GM20000 (cell line): ENCODE measurements at regions not wholly inside any gene's neighbourhood (a gene's known extent, or its start where the extent isn't known, plus 50 kb on each side); places are given as distances from the start of the nearest gene placed in this dataset.
"Not testable (repeated sequence)": the region's sequence is repeated elsewhere in the genome, so short reads cannot be mapped to it uniquely, and the experiment has no call there.

Source experiments
- DNase-seq: peaks from one replicate; pipeline ENCODE4 v3.0.0; 2012; ENCODE audit warnings: low spot score
- TF ChIP-seq, protein P1 (sequence below): IDR thresholded peaks from 2 replicates; pipeline ENCODE4 v1.5.1; 2012; ENCODE audit warnings: mild to moderate bottlenecking, control low read depth; ENCODE audit errors: extremely low read depth, missing control alignments

DNA sequence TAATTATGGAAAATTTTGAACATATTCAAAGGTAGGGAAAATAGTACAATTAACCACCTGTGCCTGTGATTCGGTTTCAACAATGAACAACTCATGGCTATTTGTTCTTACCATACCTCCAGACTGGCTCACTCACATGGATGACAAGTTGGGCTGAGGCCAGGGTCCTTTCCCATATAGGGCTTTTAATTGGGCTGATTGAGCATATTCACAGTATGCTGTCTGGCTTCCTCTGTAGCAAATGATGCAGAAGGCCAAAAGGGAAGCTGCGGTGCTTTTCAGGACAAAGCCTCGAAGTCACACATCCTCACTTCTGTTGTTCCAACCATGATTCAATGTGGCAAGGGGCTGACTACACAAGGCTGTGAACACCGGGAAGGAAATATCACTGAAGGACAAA is 297.5 kb upstream of the SLC16A7 start:
- DNase-seq = no peak
- TF ChIP-seq, protein P1, sequence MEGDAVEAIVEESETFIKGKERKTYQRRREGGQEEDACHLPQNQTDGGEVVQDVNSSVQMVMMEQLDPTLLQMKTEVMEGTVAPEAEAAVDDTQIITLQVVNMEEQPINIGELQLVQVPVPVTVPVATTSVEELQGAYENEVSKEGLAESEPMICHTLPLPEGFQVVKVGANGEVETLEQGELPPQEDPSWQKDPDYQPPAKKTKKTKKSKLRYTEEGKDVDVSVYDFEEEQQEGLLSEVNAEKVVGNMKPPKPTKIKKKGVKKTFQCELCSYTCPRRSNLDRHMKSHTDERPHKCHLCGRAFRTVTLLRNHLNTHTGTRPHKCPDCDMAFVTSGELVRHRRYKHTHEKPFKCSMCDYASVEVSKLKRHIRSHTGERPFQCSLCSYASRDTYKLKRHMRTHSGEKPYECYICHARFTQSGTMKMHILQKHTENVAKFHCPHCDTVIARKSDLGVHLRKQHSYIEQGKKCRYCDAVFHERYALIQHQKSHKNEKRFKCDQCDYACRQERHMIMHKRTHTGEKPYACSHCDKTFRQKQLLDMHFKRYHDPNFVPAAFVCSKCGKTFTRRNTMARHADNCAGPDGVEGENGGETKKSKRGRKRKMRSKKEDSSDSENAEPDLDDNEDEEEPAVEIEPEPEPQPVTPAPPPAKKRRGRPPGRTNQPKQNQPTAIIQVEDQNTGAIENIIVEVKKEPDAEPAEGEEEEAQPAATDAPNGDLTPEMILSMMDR = no peak

DNA sequence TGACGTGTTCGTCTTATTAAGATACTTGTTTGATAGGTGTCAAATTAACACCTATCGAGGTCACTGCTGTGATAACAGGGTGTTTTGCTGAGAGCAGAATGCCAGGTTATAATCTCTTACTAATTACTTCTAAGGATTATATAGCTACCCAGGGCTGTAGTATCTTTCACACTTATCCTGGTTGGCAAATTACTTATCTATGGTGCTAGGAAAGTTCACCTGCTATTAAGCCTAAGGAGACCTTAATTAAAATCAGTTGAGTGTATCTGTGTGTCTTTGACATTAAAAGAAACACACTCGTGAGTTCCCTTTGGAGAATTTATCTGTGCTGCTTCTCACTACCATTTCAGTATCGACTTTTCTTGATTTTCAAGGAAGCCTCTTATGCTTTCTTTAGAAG is 301.6 kb upstream of the SLC16A7 start:
- DNase-seq = no peak
- TF ChIP-seq, protein P1 = no peak

DNA sequence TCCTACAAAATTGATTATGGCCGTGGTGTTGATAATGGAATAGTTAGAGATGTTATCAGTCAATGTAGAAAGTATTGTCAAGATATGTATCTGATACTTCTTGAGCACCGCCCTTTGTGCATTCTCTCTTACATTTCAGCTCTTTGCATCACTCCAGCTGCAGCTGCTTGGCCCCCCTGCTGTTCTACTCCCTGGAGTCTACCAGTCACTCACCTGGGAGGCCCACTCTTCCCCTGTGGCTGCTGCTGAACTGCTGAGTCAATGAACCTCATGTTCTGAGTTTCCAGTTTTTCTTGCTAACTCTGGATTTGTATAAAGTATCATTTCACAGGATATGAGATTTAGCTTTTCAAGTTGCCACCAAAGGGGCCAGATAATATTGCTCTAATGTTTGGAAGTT is 312.8 kb upstream of the SLC16A7 start:
- no peak for DNase-seq
- TF ChIP-seq, protein P1 = no peak

DNA sequence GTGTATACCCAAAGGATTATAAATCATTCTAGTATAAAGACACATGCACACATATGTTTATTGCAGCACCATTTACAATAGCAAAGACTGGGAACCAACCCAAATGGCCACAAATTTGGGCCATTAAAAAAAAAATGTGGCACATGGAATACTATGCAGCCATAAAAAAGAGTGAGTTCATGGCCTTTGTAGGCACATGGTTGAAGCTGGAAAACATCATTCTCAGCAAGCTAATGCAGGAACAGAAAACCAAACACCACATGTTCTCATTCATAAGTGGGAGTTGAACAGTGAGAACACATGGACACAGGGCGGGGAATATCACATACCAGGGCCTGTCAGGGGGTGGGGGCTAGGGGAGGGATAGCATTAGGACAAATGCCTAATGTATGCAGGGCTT is 322.3 kb upstream of the SLC16A7 start:
- DNase-seq = not testable (repeated sequence)

DNA sequence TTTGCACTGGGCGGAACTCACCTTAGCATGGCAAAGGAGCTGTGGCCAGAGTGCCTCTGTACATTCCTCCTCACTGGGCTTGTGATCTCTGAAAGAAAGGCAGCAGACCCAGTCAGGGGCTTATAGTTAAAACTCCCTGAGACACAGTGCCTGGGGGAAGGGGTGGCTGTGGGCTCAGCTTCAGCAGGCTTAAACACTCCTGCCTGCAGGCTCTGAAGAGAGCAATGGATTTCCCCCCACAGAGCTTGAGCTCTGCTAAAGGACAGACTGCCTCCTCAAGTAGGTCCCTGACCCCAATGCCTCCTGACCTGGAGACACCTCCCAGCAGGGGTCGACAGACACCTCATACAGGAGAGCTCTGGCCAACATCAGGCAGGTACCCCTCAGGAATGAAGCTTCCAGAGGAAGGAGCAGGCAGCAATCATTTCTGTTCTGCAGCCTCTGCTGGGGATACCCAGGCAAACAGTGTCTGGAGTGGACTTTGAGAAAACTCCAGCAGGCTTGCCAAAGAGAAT is 327.5 kb upstream of the SLC16A7 start:
- TF ChIP-seq, protein P1 = no peak

DNA sequence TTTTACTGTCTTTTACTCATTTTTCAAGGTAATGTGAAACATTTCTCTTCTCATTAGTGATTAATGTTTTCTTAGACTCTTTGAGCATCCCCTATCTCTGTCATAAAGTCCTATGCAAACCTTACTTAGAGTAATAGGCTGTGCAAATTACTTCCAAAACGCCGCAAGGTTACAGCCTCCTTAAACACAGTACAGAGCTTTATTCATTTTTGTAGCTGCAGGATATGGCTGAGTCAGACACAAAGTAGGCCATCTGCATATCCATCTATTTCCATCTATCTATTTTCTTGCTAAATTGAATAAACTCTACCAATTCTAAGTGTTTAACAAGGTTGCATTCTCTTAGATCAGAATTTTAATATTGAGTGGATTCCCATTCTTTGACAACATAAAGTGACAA is 335.6 kb upstream of the SLC16A7 start:
- DNase-seq = no peak
- TF ChIP-seq, protein P1 = no peak

More for the DNA sequence above, 327.5 kb upstream of the SLC16A7 start:
- DNase-seq = no peak

DNA sequence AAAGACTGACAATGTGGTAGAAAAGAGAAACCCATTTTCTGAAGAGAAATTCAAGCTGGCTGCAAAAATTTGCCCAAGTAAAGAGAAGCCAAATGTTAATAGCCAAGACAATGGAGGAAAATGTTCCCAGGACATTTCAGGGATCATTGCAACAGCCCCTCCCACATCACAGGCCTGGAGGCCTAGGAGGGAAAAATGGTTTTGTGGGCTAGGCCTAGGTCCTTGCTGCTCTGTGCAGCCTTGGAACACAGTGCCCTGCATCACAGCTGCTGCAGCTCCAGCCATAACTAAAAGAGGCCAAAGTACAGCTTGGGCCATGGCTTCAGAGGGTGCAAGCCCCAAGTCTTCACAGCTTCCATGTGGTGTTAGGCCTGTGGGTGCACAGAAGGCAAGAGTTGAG is 332.4 kb upstream of the LRIG3 start:
- TF ChIP-seq, protein P1 = no peak
- no peak for DNase-seq

DNA sequence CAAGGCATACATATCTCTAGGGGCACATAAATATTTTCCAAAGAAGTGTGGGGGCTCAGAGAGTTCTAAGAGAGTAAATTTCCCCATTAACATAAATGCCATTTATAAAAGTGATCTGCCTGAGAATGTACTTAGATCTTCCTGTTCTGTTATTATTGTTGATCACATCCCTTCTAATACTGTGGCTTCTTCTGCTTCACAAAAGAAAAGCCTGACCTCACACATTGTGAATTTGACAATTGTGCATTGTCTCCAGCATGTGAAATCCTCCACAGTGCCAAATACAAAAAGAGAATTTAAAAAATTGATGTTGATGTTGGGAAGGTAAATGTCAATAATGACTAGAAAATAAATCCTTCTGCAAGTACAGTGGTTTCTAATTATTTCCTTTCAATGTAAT is 330.5 kb upstream of the LRIG3 start:
- DNase-seq = no peak
- TF ChIP-seq, protein P1 = no peak
